Suprapubic skin (tissue), 3 donors: ENCODE measurements at regions not wholly inside any gene's neighbourhood (a gene's known extent, or its start where the extent isn't known, plus 50 kb on each side); places are given as distances from the start of the nearest gene placed in this dataset.

Source experiments
- CTCF ChIP-seq, 2 donors: fragments of 200-600 bp in 1 of 2; fragments of 450-650 bp in 1 of 2; sonication (generic) in 1 of 2; IDR thresholded peaks; one replicate each; pipeline ENCODE4 v1.5.1; 2016 to 2019; ENCODE audit warnings: antibody characterized with exemption in 2 of 2, mild to moderate bottlenecking in 1 of 2, moderate library complexity in 1 of 2
- POLR2AphosphoS5 ChIP-seq, 3 donors: sonication (generic); formaldehyde crosslinking; IDR thresholded peaks; one replicate each; pipeline ENCODE4 v1.6.1; 2017; ENCODE audit warnings: antibody characterized with exemption in 3 of 3

GRCh38 chr3:34995796-34996430 lies 643.4 kb upstream of the ARPP21 start:
- TF ChIP-seq CTCF (IDR thresholded peaks at IDR 0.05) (no peak), POLR2AphosphoS5 (IDR thresholded peaks at IDR 0.05) (no peak)
